Bone marrow (tissue), 2 donors: ENCODE measurements at regions not wholly inside any gene's neighbourhood (a gene's known extent, or its start where the extent isn't known, plus 50 kb on each side); places are given as distances from the start of the nearest gene placed in this dataset.

Experiments used
- DNase-seq, 2 donors: peaks; one replicate each; lab custom pipeline; 2025; lab: John Stamatoyannopoulos, UW

GRCh38 chr2:199025146-199025545 lies 432.6 kb downstream of the SATB2 start:
- no peak for DNase-seq

GRCh38 chr2:199024224-199024623 lies 433.5 kb downstream of the SATB2 start:
- no peak for DNase-seq

GRCh38 chr2:199019898-199020507 lies 437.7 kb downstream of the SATB2 start:
- no peak for DNase-seq

- DNase-seq = no peak
Observed at GRCh38 chr2:199018826-199019225, 438.9 kb downstream of the SATB2 start.

- DNase-seq = no peak
Observed at GRCh38 chr2:199015072-199015471, 442.7 kb downstream of the SATB2 start.

GRCh38 chr2:199014226-199014625 lies 443.5 kb downstream of the SATB2 start:
- DNase-seq = no peak

GRCh38 chr2:199011908-199012307 lies 445.8 kb downstream of the SATB2 start:
- DNase-seq = no peak

GRCh38 chr2:198994678-198995077 lies 463.1 kb downstream of the SATB2 start:
- DNase-seq = no peak

GRCh38 chr2:198991431-198991830 lies 466.3 kb downstream of the SATB2 start:
- no peak for DNase-seq

- no peak for DNase-seq
Observed at GRCh38 chr2:198975779-198976178, 482.0 kb downstream of the SATB2 start.

GRCh38 chr2:198973785-198974184 lies 484.0 kb downstream of the SATB2 start:
- DNase-seq = no peak

GRCh38 chr2:198973181-198973580 lies 484.6 kb downstream of the SATB2 start:
- DNase-seq = no peak

GRCh38 chr2:198968545-198968944 lies 489.2 kb downstream of the SATB2 start:
- no peak for DNase-seq

- DNase-seq = no peak
Observed at GRCh38 chr2:198966269-198966668, 491.5 kb downstream of the SATB2 start.

- DNase-seq = no peak
Observed at GRCh38 chr2:198961547-198961946, 496.2 kb downstream of the SATB2 start.

- DNase-seq = no peak
Observed at GRCh38 chr2:198957181-198957580, 500.6 kb downstream of the SATB2 start.

- no peak for DNase-seq
Observed at GRCh38 chr2:198953328-198953727, 504.4 kb downstream of the SATB2 start.

- DNase-seq = no peak
Observed at GRCh38 chr2:198950803-198951202, 506.9 kb downstream of the SATB2 start.

GRCh38 chr2:198945496-198945895 lies 512.2 kb downstream of the SATB2 start:
- DNase-seq = no peak

- DNase-seq = no peak
Observed at GRCh38 chr2:198930170-198930569, 527.6 kb downstream of the SATB2 start.

- no peak for DNase-seq
Observed at GRCh38 chr2:198928026-198928425, 529.7 kb downstream of the SATB2 start.

- DNase-seq = no peak
Observed at GRCh38 chr2:198917926-198918720, 539.6 kb downstream of the SATB2 start.

GRCh38 chr2:198917275-198917674 lies 540.5 kb downstream of the SATB2 start:
- no peak for DNase-seq
